GM21360 (cell line): ENCODE measurements at regions not wholly inside any gene's neighbourhood (a gene's known extent, or its start where the extent isn't known, plus 50 kb on each side); places are given as distances from the start of the nearest gene placed in this dataset.

Source experiments
- ATAC-seq: cut with Tn5 transposase; IDR thresholded peaks from one replicate; pipeline ENCODE4 v1.9.1; 2021; ENCODE audit warnings: mild to moderate bottlenecking, moderate library complexity; ENCODE audit not compliant: unreplicated experiment

DNA sequence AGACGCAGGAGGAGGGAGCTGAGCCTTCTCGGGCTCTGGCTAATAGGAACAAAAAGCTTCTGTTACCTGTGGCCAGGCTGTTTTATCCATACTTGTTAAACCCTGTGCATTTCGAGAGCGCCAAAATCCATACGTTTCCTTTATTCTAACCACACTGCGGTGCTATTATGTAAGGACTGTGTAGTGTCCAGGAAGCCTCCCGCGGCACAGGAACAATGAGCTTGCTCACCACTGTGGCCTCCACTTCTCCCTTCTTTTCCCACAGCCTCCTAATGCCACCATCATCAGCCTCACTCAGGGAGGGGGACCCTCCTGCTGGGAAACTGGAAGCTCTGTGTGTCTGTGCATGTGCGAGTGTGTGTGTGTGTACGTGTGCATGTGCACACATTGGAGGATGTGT is 268.5 kb downstream of the HAUS1 start:
- ATAC-seq = no peak

DNA sequence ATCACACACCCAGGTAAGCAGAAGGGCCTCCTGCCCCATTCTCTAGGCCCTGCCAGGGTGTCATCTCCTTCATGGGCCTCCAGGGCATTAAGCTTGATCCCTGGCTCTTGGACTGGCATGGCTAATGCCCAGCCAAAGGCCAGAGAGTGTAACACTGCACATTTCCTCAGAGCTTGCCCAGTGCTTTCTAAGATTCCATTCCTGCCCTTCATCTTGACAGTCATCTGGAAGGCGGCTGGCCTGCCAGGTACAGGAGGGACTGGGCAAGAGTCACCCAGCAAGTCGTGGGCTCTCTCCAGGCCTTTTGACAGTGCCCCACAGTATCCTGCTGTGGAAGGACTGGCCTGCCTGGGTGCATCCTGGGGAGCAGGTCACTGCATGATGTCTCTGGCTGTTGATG is 268.9 kb downstream of the HAUS1 start:
- ATAC-seq = no peak

DNA sequence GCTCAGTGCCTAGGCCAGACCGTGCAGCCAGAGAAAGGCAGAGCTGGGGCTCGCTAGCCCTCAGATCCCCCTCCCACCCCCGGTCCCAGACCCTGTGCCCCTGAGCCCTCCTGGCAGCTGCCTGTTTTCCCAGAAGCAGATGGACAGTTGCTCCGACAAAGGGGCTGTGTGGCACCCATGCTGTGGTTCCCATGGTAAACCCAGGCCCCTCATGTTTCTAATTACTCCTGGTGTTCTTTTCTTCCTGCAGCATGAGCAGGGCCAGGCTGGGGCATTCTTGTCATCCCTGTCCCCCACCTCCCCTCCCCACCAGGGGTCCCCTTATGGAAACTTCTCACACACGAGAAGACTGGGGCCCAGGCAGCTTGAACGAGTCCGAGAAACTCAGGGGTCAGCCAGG is 269.6 kb downstream of the HAUS1 start:
- ATAC-seq = no peak

DNA sequence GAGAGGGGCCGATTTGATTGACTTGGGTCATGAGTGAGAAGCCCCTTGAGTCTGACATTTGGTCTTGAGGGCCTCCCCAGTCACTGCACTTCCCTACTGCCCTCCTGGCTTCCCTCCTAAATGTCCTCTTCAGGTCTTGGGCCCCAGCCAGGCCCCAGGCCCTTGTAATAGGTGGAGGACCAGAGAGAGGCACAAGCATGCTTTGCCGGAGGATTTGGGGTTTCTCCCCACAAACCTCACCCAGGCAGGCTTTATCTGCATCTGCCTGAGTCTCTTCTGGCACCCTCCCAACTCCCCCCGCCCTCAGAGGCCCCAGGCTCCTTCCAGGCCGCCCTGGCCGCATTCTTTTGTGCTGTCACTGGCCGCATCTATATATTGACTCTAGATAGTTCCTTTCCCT is 270.7 kb downstream of the HAUS1 start:
- ATAC-seq = no peak

DNA sequence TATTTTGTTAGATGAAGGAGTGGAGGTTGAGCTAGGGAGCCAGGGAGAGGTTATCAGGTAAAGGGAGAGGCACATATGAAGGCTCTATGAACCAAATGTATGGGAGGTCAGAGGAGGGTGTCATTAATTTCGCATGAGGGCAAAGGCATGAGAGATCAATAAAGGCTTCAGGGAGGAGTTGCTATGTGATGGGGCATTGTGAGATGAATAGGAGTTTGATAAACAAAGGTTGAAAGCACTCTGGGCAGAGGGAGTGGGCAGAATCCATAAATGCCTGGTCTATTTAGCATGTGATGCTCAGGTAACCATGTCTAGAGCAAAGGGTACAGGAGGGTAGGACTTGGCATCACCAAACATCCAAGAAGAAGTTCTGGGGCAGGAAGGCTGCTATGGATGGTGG is 273.4 kb downstream of the HAUS1 start:
- ATAC-seq = no peak

DNA sequence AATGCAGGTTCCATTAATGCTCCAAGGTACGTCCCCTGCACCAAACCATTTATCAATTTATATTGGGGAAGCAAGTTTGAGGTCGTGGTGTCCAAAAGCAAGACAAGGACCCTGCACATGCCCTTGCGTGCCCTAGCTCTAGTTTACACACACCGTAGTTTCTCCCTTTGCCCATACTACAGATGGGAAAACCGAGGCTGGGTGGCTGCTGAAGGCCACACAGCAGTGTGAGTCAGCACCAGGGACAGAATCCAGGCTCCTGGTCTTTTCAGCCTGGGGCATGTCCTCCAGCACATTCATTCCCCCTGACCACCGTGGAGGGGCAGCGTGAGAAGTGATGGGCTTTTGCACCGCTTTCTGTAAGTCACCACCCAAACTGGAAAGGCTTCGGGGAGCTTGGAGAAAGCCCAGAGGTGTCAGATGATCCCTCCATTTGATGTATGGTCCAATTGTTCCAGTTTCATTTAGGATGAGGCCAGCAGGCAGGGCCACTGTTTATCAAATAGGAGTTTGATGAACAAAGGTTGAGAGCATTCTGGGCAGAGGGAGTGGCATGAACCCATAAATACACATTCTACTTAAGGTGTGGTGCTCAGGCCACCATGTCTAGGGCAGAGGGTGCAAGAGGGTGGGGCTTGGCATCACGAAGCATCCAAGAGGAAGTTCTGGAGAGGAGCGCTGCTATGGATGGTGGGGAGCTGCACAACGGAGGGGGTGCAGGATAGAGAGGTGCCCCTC is 274.1 kb downstream of the HAUS1 start:
- ATAC-seq = no peak

DNA sequence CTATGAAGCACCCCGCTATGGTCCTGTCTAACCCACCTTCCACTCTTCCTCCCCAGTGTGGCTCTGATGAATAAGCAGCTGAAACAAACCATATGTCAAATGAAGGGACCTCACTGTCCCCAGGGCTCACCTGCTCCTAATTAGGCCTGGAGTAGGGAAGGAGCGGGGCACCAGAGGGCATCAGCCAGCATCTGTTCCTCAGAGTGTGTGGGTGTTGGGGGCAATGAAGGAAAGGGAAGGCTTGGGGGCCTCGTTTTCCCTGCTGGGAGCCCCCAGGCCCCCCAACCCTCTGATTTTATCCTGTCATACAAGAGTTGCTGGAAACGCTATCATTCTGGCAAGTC is 274.7 kb downstream of the HAUS1 start:
- no peak for ATAC-seq

DNA sequence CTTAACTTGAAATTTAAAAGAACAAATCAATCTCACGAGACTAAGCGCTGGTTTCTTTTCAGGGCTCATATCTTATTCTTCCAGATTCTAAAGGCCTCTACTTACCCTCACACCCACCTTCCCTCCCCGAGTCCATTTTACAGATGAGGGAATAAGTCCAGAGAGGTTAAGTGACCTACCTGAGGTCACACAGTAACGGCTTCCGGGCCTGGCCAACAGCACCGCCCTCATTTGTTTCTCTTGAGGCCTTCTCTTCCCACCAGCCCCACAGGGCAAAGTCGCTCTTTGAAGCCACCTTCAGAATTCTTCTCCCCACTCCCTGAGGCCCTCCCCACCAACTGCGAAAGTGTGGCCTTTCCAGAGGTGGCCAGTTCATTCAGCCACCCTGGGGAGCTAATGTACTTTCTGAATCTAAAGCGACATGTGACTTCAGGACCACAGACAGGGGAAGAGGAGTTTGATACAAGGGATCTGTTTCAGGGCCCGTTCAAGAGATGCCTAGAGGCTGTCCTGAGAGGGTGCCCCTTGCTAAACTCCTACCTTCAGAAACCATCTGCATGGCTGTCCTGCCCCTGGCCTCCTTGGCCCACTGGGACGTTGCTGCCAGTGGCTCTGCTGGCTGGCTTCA is 275.3 kb downstream of the HAUS1 start:
- no peak for ATAC-seq

DNA sequence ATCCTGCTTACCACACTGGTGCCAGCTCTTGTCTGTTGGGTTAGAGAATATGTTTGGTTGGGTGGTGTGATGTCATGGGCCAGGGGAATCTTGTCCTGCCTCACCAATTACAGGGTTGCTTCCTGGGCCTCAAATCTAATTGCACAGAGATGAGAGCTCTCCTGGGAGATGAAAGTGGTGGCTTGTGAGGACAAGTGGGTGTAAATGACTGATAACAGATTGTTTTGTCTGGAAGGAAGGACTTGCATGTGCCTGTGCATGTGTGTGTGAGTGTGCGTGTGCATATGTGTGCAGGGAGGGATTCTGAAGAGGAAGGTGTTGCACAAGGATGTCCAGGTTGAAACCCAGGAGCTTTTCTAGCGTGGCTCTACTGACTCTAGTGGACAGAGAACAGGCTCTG is 271.9 kb downstream of the LOXHD1 start:
- no peak for ATAC-seq

DNA sequence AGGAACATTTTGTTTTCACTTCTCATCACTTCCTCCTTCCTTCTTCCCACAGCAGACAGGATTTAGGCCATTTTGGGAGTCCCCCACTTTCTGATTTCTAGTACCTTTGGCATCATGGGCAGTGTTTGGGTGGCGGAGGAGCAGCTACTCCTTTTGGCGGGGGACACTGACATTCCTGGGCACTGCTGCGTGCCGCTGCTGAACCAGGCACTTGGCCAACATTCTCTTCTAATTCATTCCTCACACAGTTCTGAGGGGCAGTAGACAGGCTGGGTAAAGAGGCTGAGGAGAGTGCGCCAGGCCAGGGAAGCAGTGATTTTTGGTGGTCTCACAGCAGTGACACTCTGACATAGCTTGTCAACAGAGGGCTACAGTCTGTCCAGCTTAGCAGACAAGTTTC is 270.2 kb downstream of the LOXHD1 start:
- ATAC-seq = no peak

DNA sequence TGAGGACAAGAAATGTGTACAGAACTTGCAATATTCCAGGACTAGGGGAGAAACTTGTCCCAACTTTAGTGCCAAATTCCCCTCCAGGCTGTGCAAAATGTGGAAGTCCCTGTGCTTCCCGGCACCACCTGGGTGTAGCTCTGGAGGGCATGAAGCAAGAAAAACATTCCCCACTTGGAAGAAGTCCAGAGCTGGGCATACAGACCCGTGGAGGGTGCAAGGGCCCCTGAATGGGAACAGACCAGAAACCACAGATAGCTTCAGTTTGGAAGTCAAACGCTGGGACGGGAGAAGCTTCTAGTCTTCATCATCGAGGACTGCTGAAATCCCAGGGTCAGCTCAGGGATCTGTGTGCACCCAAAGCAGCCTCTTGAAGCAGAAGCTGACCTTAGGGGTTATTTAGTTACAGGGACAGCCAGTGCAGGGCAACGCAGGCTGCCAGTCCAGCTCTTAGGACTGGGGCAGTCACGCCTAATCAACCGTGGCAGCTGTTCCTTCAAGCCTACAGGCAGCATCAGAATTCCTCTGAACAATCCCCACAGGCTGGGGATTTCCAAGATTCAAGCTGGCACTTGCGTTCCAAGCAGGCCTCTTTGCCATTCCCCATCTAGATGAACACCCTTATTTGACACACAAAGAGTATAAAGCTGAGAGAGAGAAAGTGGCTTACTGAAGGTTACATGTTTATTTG is 269.4 kb downstream of the LOXHD1 start:
- ATAC-seq = no peak

DNA sequence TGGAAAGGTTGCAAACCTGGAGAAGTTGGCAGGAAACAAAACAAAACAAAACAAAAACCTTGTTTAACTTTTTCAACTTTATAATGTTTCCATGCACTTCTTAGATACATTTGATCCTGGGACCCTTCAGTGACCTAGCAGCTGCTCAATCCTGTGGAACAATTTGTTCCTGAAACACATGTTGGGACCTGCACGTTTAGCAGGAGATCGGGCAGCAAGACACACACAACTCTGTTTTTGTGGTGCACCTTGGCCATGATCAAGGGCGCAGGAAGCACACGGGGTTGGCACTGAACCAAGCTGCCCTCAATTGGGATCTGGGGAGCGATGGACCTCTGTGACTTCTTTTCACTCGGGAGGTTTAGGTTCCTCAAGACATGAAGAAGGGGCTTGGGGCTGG is 268.7 kb downstream of the LOXHD1 start:
- no peak for ATAC-seq

DNA sequence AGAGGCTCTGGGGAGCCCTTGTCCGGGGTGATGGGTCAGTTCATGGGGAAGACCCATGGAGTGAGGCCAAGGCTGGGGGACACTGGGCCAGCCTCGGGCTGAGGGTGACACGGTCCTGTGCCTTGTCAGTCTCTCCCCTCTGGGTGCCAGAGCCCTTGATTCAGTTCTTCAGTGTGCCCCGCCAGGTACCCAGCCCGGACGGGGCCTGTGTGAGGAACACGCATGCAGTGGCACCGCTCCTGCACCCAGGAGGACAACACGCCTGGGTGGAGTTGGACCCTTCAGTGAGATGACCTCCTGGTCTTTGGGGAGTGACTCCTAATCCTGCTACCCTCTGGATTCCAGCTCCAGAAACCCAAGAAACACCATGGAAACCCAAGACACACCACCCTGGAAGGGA is 264.4 kb downstream of the LOXHD1 start:
- no peak for ATAC-seq

DNA sequence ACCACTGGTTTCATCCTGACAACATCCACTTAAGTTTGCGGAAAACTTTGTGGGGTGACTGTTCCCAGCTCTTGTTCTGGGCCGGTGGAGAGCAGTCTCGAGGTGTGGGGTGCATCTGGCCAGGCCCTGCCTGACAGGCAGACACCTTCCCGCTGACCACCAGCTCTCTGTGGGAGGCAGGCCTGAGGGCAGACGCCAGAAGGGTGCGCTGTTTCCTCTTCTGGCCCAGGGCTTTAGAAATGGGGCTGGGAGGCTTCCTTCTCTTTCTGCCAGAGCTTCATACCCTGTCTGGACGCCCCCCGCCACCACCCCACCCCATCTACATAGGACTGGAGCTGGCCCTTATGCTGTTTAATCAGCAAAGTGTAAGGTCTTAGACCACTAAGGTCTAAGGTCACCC is 263.8 kb downstream of the LOXHD1 start:
- no peak for ATAC-seq

DNA sequence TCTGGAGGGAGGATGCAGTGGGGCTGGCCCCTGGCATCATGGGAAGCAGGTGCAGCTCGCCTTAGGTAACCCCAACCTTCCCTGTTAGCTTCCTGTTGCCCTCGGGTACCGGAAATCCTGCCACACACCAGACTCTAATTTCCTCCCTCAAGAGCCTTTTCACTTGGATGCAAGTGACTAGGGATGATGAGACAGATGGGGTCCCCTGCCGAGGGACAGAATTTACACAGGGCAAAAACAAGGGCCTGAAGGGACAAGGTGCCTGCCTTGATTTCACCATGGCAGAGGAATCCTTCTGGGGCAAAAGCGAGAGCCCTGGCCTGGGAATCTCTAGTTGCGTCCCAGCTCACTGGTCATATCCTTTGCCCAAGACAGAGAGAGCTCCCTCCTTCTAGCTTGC is 263.1 kb downstream of the LOXHD1 start:
- ATAC-seq = no peak

DNA sequence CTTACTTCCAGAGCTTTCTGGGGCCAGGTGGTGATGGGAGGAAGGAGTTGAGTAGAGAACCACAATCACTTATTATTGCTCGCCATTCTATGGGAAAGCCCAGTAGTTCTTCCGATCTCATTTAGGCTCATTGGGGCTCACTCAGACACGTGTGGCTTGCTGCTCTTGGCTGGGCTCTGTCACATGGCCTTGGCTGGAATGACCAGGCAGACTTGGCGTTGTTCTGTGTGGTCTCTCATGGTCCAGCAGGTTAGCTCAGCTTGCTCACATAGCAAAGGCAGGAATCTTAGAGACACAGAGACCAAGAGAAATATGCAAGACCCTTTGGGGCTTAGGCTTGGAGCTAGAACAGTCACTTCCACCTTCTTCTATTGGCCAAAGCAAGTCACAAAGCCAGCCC is 261.2 kb downstream of the LOXHD1 start:
- no peak for ATAC-seq

DNA sequence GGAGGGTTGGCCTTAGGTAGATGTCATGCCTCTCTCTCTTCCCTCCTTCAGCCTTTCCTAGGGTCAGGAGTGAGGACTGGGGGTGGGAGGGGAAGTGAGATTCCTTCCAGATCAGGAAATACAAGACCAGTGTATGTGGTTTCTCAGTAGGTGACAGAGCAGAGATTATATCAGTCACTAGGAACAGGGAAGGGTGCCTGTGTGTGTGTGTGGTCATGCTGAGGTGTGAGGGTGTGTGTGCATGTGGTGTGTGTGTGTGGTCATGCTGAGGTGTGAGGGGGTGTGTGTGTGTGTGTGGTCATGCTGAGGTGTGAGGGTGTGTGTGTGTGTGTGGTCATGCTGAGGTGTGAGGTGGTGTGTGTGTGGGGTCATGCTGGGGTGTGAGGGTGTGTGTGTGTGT is 259.8 kb downstream of the LOXHD1 start:
- no peak for ATAC-seq

DNA sequence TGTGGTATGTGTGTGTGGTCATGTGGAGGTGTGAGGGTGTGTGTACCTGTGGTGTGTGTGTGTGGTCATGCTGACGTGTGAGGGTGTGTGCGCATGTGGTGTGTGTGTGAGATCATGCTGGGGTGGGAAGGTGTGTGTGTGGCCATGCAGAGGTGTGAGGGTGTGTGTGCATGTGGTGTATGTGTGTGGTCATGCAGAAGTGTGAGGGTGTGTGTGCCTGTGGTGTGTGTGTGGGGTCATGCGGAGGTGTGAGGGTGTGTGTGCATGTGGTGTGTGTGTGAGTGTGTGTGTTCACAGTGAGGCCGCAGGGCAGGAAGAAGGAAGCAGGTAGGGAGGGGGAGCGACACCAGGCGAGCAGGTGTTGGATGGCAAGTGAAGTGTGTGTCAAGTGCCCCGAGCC is 259.0 kb downstream of the LOXHD1 start:
- ATAC-seq = no peak

DNA sequence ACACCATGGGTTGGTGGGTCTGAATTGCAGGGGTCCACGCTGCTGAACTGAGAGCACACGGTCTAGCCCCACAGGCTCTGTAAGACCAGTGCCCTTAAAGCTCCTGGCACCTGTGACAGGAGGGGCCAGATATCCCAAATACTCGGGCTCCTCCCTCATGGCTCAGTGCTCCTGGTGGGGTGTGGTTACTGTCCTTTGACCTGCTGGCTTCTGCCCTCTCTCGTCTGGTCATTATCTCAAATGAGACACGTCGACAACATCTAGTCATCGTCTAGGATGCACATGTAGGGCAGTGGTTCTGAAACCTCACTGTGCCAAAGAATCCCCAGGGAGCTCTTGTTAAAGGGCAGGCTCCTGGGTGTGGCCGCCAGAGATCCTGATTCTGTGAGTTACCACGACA is 258.4 kb downstream of the LOXHD1 start:
- no peak for ATAC-seq

DNA sequence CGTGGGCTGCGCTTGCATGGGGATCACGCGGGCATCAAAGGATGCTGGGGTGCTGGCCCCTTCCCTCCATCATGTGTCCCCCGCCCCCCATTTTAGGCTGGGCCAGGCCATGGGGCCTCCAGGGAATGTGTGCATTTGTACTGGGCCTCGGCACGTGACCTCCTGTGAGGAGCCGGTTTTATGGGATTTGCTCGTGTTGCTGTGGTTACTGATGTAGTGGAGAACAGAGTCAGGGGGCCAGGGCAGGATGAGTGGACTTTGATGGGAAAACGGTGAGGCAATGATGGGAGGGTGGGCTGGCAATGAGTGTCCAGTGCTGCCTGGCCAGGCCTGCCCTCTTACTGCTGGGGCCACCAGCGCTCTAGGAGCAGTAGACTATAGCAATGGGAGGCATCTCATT is 257.7 kb downstream of the LOXHD1 start:
- no peak for ATAC-seq

DNA sequence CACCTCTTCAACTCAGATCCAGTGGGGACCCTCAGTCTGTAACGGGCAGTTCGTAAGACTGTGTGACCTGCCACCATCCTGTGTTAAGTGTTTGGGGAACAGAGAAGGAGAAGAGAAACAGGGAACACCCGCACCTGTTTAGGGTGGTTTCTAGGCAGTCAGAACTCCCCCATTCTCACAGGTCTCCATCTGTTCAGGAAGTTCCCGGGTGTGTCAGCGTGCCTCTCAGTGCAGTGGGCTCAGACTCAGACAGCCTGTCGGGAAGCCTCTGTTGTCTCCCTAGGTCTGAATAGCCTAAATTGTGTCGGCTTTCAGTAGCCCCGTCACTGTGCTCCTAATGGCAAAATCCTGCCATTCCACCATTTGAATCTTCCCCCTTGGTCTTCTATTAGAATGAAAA is 256.6 kb downstream of the LOXHD1 start:
- no peak for ATAC-seq

DNA sequence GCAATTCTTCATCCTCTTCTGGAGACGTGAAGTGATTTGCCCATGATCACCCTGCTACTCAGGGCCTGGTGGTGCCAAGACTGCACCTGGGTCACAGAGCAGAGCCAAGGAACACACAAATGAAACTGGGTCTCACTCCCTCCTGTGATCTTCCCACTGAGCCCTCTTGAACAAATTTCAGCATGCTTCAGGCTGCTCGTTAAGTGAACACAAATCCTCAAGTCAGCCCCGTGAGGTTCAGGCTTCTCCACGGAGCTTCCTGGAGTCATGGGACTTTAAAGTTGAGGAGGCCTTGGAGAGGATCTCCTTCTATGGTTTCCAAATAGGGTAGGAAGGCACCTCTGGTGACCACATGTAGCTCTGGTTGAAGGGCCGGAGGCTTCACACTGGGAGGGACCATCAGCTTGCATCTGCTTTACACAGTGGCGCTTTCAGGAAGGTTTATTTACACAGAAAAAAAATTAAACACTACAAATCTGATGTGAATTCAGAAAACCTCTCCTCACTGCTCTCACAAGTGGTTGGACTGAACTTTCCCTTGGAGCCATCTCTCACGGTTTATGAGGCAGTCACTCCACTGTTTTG is 255.4 kb downstream of the LOXHD1 start:
- no peak for ATAC-seq
